ENCODE measurements at regions not wholly inside any gene's neighbourhood (a gene's known extent, or its start where the extent isn't known, plus 50 kb on each side); places are given as distances from the start of the nearest gene placed in this dataset.
"Not testable (repeated sequence)": the region's sequence is repeated elsewhere in the genome, so short reads cannot be mapped to it uniquely, and the experiment has no call there.

GRCh38 chr6:119734227-119734626, 384.7 kb upstream of the MAN1A1 start:
- no peak for DNase-seq (ENCODE audit: low read depth in 2 of 2)

- no peak for DNase-seq (ENCODE audit: low read depth in 2 of 2)
Measured at GRCh38 chr6:119728935-119729334, 379.4 kb upstream of the MAN1A1 start.

GRCh38 chr6:119728220-119728750, 378.7 kb upstream of the MAN1A1 start:
- DNase-seq (ENCODE audit: low read depth in 2 of 2): no peak

- no peak for DNase-seq (ENCODE audit: low read depth in 2 of 2)
Measured at GRCh38 chr6:119727504-119728219, 378.1 kb upstream of the MAN1A1 start.

GRCh38 chr6:119726912-119727311, 377.4 kb upstream of the MAN1A1 start:
- DNase-seq (ENCODE audit: low read depth in 2 of 2): not testable (repeated sequence)

- DNase-seq (ENCODE audit: low read depth in 2 of 2): no peak
Measured at GRCh38 chr6:119726086-119726485, 376.5 kb upstream of the MAN1A1 start.

GRCh38 chr6:119720160-119720559, 370.6 kb upstream of the MAN1A1 start:
- DNase-seq (ENCODE audit: low read depth in 2 of 2): no peak

- no peak for DNase-seq (ENCODE audit: low read depth in 2 of 2)
Measured at GRCh38 chr6:119717942-119718341, 368.4 kb upstream of the MAN1A1 start.

GRCh38 chr6:119716668-119717270, 367.2 kb upstream of the MAN1A1 start:
- DNase-seq (ENCODE audit: low read depth in 2 of 2): no peak

- DNase-seq (ENCODE audit: low read depth in 2 of 2): no peak
Measured at GRCh38 chr6:119713903-119714302, 364.3 kb upstream of the MAN1A1 start.

- no peak for DNase-seq (ENCODE audit: low read depth in 2 of 2)
Measured at GRCh38 chr6:119686644-119687043, 337.1 kb upstream of the MAN1A1 start.

GRCh38 chr6:119686240-119686639, 336.7 kb upstream of the MAN1A1 start:
- DNase-seq (ENCODE audit: low read depth in 2 of 2): no peak

GRCh38 chr6:119683671-119684070, 334.1 kb upstream of the MAN1A1 start:
- no peak for DNase-seq (ENCODE audit: low read depth in 2 of 2)

- DNase-seq (ENCODE audit: low read depth in 2 of 2): no peak
Measured at GRCh38 chr6:119683031-119683430, 333.5 kb upstream of the MAN1A1 start.

- DNase-seq (ENCODE audit: low read depth in 2 of 2): no peak
Measured at GRCh38 chr6:119678961-119679360, 329.4 kb upstream of the MAN1A1 start.

- no peak for DNase-seq (ENCODE audit: low read depth in 2 of 2)
Measured at GRCh38 chr6:119677384-119677783, 327.8 kb upstream of the MAN1A1 start.

GRCh38 chr6:119676961-119677360, 327.4 kb upstream of the MAN1A1 start:
- DNase-seq (ENCODE audit: low read depth in 2 of 2): no peak

- no peak for DNase-seq (ENCODE audit: low read depth in 2 of 2)
Measured at GRCh38 chr6:119676230-119676629, 326.7 kb upstream of the MAN1A1 start.

GRCh38 chr6:119673741-119674140, 324.2 kb upstream of the MAN1A1 start:
- no peak for DNase-seq (ENCODE audit: low read depth in 2 of 2)

- no peak for DNase-seq (ENCODE audit: low read depth in 2 of 2)
Measured at GRCh38 chr6:119672725-119673124, 323.2 kb upstream of the MAN1A1 start.

- no peak for DNase-seq (ENCODE audit: low read depth in 2 of 2)
Measured at GRCh38 chr6:119671105-119671504, 321.5 kb upstream of the MAN1A1 start.

GRCh38 chr6:119669221-119669620, 319.7 kb upstream of the MAN1A1 start:
- DNase-seq (ENCODE audit: low read depth in 2 of 2): no peak

GRCh38 chr6:119665432-119665831, 315.9 kb upstream of the MAN1A1 start:
- DNase-seq (ENCODE audit: low read depth in 2 of 2): not testable (repeated sequence)

All from stimulated activated CD8-positive, alpha-beta memory T cell treated with anti-CD3 and anti-CD28 coated beads, Interleukin-15, amount 100 ng/mL, for 48 hours (primary cell).